Heart left ventricle (tissue), 16 donors: ENCODE measurements at regions not wholly inside any gene's neighbourhood (a gene's known extent, or its start where the extent isn't known, plus 50 kb on each side); places are given as distances from the start of the nearest gene placed in this dataset.
A peak's percentile ranks its signal among the peaks of the same experiment; 100 is the strongest.

Experiments
- ATAC-seq, 4 donors: fragments of 200-7000 bp; cut with Tn5 transposase; one replicate each; pipeline ENCODE4 v1.9.1; 2020 to 2022; ENCODE audit warnings: moderate library complexity in 4 of 4, mild to moderate bottlenecking in 3 of 4, moderate number of reproducible peaks in 1 of 4
- DNase-seq, 5 donors: peaks; one replicate each; pipeline ENCODE4 v3.0.0-alpha.2; 2020
- H3K27ac ChIP-seq, 12 donors: fragments of 200-600 bp; sonication (generic) in 4 of 12; one replicate each; pipeline versions ENCODE4 v1.5.0 to v1.8.0; 2016 to 2022; ENCODE audit warnings: mild to moderate bottlenecking in 2 of 12
- H3K27me3 ChIP-seq, 9 donors: fragments of 200-600 bp; sonication (generic) in 2 of 9; one replicate each; pipeline versions ENCODE4 v1.5.1 to v1.8.0; 2016 to 2022; ENCODE audit warnings: mild to moderate bottlenecking in 3 of 9
- H3K36me3 ChIP-seq, 9 donors: fragments of 200-600 bp; sonication (generic) in 2 of 9; one replicate each; pipeline versions ENCODE4 v1.5.0 to v1.8.0; 2018 to 2022; ENCODE audit warnings: mild to moderate bottlenecking in 2 of 9
- H3K4me1 ChIP-seq, 12 donors: fragments of 200-600 bp; sonication (generic) in 4 of 12; one replicate each; pipeline versions ENCODE4 v1.5.0 to v1.8.0; 2016 to 2022; ENCODE audit warnings: mild to moderate bottlenecking in 3 of 12
- H3K4me3 ChIP-seq, 12 donors: fragments of 200-600 bp; sonication (generic) in 4 of 12; one replicate each; pipeline versions ENCODE4 v1.5.0 to v1.8.0; 2017 to 2022; ENCODE audit warnings: mild to moderate bottlenecking in 9 of 12, moderate library complexity in 4 of 12
- H3K9me3 ChIP-seq, 12 donors: fragments of 200-600 bp; sonication (generic) in 4 of 12; one replicate each; pipeline versions ENCODE4 v1.5.0 to v1.8.0; 2016 to 2022; ENCODE audit warnings: mild to moderate bottlenecking in 1 of 12
- CTCF ChIP-seq, 12 donors: fragments of 200-600 bp; sonication (generic) in 4 of 12; IDR thresholded peaks; one replicate each; pipeline versions ENCODE4 v1.5.0 to v1.8.0; 2018 to 2022; ENCODE audit warnings: antibody characterized with exemption in 12 of 12, mild to moderate bottlenecking in 5 of 12
- POLR2A ChIP-seq, 2 donors: fragments of 450-650 bp; IDR thresholded peaks; one replicate each; pipeline ENCODE4 v1.6.1; 2017; ENCODE audit warnings: antibody characterized with exemption in 2 of 2, mild to moderate bottlenecking in 2 of 2, moderate library complexity in 2 of 2
- WGBS, 4 donors: extraction: QIAGEN DNeasy Blood & Tissue Kit in 2 of 4; methylation state at CpG; one replicate each; pipeline versions ENCODE4 v1.1.5 to v1.1.7; 2013 to 2018; 5-methylcytosine and 5-hydroxymethylcytosine counted together
- intact Hi-C, 10 donors: fragments of 100-400 bp; cut with DNase I; formaldehyde crosslinking; loops; one replicate each; pipeline versions ENCODE4 v1.11.1 to v1.14.2; 2022
- donor health status: ischemic (EF 13 %, LVEDD 7.1; RV severe dilation, severe dysfunction).
- donor health status: healthy with polysubstance abuse.
- donor health status: DM: no; HTN: yes; CAD: no.
- donor health status: DM: no; HTN: no; CAD: no.
- donor health status: ischemic (EF 25% LVEDD 6.9; RV normal size, moderate dysfunction).
- donor health status: ischemic (EF 25% LVEDD 5.7; RV mildly dilated, moderate dysfunction).
- donor health status: healthy.
- donor health status: DM: yes; HTN: yes; CAD: no.
- donor health status: ischemic (EF 35%, LVEDD 5.7; RV mildly dilated, moderate dysfunction).
- donor health status: nonischemic (EF 11% LVEDD 7.7; RV severe dilation, severe dysfunction).
- donor health status: DM: yes; HTN: yes; CAD: no.
- donor health status: PGD.
- donor health status: ischemic (EF 29% LVEDD 5.4; RV normal size, mild dysfunction).
- donor health status: nonischemic (EF 23%, LVEDD 6.1; RV moderate dilation, normal function).

GRCh38 chr3:72058493-72059081, 273.6 kb upstream of the PROK2 start:
- no peak overlapping the region for H3K27ac ChIP-seq
- TF ChIP-seq POLR2A (IDR thresholded peaks at IDR 0.05) (no peak), CTCF (IDR thresholded peaks at IDR 0.05) (no peak)
- H3K4me1 ChIP-seq, result peaks cover 0 to 3% (median 0%) of the 10 kb centered on the region in 12 donors
- H3K9me3 ChIP-seq, result peaks cover 0 to 7% (median under 1%) of the 10 kb centered on the region in 12 donors
- WGBS, 4 donors, result 65 to 70% (median 67%) methylated on average over 8 to 9 of the region's 9 CpGs
- ATAC-seq (peak; percentile 64 to 92 (median 82)), DNase-seq (peak; percentile 22 to 73 (median 59))
- H3K4me3 ChIP-seq, result no peak overlapping the region
- no peaks in the 10 kb centered on the region for H3K36me3 ChIP-seq
- H3K27me3 ChIP-seq, result no peaks in the 10 kb centered on the region
- intact Hi-C loops, result no loop called here

- no peaks in the 10 kb centered on the region for H3K27me3 ChIP-seq
- DNase-seq (no peak), ATAC-seq (no peak)
- no peak overlapping the region for H3K4me3 ChIP-seq
- H3K4me1 ChIP-seq, result peaks cover 0 to 3% (median 0%) of the 10 kb centered on the region in 12 donors
- TF ChIP-seq CTCF (IDR thresholded peaks at IDR 0.05) (no peak), POLR2A (IDR thresholded peaks at IDR 0.05) (no peak)
- WGBS, 4 donors, result 88 to 100% (median 98%) methylated on average over 1 of the region's 1 CpG
- no peaks in the 10 kb centered on the region for H3K9me3 ChIP-seq
- intact Hi-C loops, result no loop called here
- no peaks in the 10 kb centered on the region for H3K36me3 ChIP-seq
- no peak overlapping the region for H3K27ac ChIP-seq
These were observed 270.5 kb upstream of the PROK2 start for GRCh38 chr3:72055436-72055835.

- TF ChIP-seq POLR2A (IDR thresholded peaks at IDR 0.05), result no peak
- no peak for TF ChIP-seq CTCF (IDR thresholded peaks at IDR 0.05)
- ATAC-seq, result no peak
- intact Hi-C loops, result no loop called here
These were observed 270.0 kb upstream of the PROK2 start for GRCh38 chr3:72054976-72055375.

GRCh38 chr3:72052841-72053409, 268.0 kb upstream of the PROK2 start:
- WGBS, 4 donors, result 61 to 71% (median 63%) methylated on average over 8 of the region's 8 CpGs
- Histone ChIP-seq H3K27me3 (no peaks in the 10 kb centered on the region), H3K27ac (no peak overlapping the region), H3K4me3 (no peak overlapping the region), H3K9me3 (no peaks in the 10 kb centered on the region), H3K4me1 (no peaks in the 10 kb centered on the region), H3K36me3 (no peaks in the 10 kb centered on the region)
- no peak for DNase-seq
- ATAC-seq, result no peak
- intact Hi-C loops, result no loop called here
- no peak for TF ChIP-seq POLR2A (IDR thresholded peaks at IDR 0.05)
- no peak for TF ChIP-seq CTCF (IDR thresholded peaks at IDR 0.05)

More at GRCh38 chr3:72054976-72055375, 270.0 kb upstream of the PROK2 start:
- no peaks in the 10 kb centered on the region for H3K9me3 ChIP-seq
- no peak for DNase-seq
- H3K27me3 ChIP-seq, result no peaks in the 10 kb centered on the region
- no peak overlapping the region for H3K4me3 ChIP-seq
- H3K4me1 ChIP-seq, result peaks cover 0 to 3% (median 0%) of the 10 kb centered on the region in 12 donors
- H3K27ac ChIP-seq, result no peak overlapping the region
- no peaks in the 10 kb centered on the region for H3K36me3 ChIP-seq
- 96 to 100% (median 97%) methylated on average over 1 of the region's 1 CpG for WGBS, 4 donors
